ENCODE measurements at regions not wholly inside any gene's neighbourhood (a gene's known extent, or its start where the extent isn't known, plus 50 kb on each side); places are given as distances from the start of the nearest gene placed in this dataset.

DNA sequence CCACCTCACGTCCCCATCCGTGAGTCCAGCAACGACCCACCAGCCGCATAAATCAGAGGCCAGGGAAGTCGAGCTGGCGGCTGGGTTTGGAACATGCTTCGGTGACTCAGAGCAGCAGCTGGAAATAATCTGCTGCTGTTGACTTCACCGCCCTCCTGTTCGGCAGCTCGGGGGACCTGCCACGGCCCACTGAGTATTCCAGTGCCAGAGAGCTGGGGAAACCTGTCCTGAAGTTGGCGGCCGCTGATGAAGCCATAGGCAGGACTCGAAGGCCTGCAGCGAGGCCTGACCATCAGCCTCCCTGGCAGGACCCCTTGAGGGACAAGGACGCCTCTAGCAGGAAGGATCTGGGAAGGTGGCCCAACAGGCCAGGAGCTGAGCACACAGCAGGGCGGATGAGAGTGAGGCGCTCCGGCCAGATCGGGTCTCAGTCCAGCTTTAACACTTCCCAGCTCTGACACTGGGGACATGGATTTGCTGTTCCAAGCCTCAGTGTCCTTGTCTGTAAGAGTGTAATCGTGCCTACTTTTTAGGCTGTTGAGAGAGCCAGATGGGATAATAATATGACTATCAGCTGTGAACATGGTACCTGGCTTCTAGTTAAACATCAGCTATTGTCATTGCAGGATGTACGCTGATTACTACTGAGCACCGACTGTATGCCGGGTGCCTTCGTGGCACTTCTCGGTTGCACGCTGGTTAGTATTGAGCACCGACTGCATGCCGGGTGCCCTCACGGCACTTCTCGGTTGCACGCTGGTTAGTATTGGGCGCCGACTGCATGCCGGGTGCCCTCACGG is 50.4 kb upstream of the CIBAR2 start:
- DNase-seq: no peak

DNA sequence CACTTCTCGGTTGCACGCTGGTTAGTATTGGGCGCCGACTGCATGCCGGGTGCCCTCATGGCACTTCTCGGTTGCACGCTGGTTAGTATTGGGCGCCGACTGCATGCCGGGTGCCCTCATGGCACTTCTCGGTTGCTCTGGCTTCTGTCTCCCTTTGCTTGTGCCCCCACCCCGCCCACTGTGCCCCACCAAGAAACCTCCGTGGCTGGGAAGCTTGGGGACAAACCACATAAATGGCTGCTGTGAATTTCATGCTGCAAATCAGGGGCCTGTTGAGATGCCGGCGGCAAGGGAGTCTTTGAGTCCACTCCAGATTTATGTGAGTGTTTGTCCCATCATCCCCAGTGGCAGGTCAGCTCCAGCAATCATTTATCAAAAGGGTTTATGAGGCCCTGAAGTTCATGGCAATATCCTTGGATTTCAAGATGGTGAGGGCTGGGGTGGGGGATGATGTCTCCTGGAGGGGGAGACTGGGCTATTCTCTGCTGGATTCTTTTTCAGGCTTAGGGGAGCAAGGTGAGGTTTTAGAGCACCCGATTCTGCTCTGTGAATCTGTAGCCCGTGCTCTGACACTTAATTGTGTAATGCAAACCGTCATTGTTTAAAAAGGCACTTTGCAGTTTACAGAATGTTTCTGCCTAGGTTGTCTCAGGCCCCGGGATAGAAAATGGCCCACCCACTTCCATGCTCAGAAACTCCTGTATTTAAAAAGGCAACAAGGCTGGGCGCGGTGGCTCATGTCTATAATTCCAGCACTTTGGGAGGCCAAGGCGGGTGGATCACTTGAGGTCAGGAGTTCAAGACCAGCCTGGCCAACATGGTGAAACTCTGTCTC is 51.2 kb upstream of the CIBAR2 start:
- no peak for DNase-seq

DNA sequence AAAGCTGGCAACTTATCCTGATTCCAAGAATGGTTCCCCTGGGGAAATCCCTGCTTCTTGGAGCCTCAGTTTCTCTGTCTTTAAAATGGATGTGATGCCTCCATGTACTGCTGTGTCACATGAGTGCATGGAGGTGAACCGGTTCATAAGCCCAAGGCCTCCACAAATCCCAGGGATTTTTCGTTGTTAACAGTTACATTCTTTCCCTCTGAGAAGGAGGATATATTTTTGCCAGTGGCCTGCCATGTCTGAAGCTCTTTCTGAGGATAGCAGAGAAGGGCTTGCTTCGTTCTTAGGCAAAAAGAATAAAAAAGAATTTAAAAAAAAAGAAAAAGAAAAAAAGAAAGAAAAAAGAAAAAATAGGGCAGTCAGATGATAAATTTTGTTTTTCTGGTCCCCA is 52.2 kb upstream of the CIBAR2 start:
- DNase-seq: no peak

DNA sequence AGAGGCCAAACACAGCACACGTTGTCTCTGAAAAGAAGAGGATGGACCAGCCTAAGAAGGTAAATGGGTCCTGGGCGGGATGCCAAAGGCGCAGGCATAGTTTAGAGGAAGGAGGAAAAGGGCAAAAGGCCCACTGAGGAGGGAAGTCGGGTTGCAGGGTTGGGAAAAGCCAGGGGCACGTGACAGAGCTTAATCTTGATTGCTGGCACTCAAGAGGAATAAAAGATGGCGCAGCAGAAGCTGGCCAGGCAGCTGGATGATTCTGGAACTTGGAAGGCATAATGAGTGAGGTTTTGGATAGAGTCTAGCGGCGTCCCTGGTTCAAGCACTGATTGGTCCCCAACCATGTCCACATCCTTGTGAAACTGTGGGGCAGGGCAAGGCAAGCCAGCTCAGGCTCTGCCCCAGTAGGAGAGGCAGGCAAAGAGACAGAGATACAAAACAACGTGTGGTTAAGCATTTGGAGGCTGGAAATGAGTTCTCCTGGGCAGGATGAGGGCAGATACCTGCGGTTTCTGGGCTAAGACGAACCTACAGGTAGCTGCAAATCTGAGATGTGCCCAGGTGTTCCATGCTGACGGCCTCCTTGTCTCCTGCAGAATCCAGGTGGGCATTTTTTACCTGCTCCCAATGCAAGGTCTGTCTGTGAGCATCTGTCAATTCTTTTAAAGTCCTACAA is 52.7 kb upstream of the CIBAR2 start:
- peak in 1 of 56 donors; percentile 31 for DNase-seq

DNA sequence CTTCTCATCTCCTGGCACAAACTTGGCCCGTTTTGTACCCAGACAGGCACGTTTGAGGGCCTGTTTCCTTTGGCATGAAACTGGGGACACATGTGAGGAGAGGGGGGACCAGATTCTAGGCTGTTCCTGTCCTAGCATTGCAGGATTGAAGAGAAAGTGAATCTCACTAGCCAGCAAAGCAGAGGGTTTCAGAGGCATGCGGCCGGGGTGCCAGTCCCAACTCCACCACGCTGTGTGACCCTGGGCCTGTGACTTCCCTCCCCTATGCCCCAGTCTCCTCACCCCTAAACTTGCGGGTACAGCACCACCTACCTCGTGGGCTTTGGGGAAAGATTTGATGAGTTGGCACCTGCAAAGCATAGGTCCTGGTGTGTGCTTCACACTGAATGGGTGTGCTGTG is 53.5 kb upstream of the CIBAR2 start:
- DNase-seq: no peak

DNA sequence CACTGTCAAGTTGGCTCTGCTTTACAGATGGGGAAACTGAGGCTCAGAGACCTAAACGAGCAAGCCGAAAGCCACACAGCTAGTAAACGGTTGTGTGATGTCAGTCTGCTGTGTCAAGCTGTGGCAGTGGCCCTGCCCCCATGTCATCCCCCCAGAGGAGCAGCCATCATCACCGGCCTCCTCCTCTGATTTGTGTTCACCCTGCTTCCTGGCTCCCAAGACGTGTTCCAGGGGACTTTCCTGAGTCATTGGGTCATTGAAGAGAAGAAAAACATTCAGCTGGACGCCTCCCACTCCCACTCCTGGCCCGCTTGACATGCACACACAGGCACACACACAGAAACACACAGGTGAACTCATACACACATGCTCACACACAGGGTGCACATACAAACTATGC is 54.0 kb upstream of the CIBAR2 start:
- no peak for DNase-seq

DNA sequence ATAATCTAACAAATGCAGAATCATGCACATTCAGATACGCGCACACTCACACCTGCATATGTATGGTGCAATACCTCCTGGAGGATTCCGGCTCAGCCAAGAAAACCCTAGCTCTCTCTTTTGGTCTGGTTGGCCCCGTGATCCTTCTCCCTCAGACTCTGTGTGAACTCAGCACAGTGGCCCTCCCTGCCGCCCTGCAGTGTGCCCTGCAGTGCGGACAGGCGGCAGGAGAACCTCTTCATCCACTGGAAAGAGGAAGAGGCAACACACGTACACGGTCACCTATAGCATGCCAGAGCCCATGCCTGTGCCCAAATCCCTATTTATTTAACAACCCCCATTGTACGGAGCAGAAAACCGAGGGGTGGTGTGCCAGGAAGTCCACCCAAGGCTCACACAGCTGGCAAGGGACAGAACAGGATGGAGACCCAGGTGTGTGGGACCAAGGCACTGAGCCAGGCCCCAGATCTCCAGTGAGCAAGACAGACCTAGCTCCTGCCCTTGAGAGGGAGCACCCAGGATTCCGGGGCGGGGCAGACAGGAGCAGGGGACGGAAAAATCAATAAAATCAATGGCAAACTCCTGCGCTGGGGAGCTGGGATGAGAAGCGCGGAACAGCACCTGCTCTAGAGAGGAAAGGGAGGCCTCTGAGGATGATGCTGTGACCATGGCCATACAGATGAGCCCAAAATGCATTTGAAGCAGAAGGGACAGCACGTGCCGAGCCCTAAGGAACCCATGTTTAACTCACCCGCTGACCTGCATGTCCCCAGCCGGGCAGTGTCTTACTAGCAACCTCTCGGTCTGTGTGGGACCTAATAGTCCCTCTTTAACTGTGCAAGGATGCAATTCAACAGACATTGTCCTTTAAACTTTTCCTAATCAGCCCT is 54.7 kb upstream of the CIBAR2 start:
- no peak for DNase-seq

DNA sequence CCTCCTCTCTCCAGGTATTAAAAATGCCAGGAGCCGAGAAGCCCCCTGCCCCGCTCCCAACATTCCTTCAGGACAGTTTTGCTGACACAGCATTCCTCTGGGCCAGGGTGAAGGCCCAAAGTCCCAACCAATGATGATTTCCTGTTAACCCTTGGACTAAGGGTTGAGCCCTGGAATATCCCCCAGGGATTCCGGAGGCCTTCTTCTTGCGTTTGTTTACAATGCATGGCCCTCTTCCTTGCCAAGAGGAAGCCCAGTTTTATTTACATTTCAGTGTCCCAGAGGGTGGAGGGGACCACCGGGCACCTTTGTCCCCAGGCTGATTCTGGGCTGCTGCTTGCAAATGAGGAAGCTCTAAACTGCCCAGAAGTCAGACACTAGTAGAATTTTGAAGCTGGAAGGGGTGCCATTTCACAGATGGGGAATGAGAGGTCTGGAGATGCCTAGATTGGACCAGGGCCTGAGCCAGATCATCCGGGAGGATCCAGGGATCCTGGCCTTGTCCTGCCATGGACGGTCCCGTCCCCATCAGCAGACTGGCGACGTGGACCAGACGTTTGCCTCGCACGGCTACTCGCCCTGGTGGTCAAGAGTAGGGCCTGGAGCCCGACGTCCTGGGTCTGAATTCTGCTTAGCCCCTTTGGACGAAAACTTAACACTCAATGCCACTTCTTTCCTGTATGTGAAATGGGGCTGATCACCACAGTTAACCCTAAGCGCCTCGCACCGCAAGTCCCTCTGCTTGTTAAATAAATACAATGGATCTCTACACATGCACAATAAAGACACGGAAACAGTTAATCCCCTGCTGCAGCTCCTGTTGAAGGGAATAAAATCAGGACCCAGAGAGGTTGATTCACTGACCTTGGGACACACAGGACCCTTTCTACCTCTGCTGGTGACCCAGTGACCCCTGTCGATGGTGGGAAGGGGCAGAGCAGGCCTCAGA is 55.6 kb upstream of the CIBAR2 start:
- DNase-seq: no peak

DNA sequence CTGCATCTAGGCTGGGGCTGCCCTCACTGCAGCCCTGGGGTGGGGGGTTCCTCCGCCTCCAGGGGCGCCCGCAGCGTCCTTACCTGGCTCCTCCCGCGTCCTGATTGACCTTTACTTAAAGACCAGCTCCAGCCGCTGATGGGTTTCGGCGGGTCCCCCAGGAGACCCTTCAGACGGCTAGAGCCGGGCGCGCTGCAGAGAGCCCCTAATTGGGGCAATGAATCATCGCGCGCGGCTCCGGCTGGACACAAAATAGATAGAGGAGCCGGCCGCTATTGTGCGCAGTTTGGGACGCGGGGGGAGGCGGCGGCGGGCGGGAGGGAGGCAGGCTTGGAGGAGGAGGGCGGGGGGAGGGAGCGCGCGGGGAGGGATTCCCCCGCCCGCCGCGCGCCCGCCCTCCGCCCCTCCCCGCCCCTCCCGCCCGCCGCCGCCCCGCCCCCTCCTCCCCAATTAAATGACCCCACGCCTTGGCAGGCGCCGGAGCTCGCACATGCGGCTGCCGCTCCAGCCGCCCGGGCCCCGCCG is 56.5 kb upstream of the CIBAR2 start:
- DNase-seq: peak in 10 of 56 donors; percentile 15 to 50 (median 26)

DNA sequence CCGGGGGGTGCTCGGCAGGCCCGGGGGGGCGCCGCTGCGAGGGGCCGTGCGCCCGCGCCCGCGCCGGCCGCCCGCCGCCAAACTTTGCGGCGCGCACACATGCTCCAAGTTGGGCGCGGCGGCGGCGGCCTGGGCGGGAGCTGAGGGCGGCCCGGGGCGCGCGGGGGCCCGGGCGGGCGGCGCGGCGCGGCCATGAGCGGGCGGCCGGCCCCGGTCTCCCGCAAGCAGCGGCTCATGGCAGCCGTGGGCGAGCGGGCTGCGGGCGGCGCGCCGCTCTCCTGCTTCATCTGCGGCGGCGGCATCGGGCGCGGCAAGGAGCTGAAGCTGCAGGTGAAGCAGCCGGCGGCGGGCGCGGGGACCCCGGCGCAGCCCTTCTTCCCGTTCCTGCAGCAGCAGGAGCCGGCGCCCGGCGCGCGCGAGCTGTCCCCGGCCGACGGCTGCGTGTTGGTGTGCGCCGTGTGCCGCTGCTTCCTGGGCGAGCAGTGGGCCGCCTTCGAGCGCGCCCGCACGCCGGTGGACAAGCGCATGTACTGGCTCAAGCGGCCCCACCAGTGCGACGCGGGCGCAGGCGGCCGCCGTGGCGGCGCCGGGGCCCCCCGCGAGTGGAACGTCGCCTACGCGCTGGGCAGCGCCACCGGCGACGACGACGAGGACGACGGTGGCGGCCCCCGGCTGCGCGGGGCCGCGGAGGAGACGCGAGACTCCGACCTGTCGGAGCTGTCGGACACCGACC is 57.2 kb upstream of the CIBAR2 start:
- DNase-seq: peak in 1 of 56 donors; percentile 18

DNA sequence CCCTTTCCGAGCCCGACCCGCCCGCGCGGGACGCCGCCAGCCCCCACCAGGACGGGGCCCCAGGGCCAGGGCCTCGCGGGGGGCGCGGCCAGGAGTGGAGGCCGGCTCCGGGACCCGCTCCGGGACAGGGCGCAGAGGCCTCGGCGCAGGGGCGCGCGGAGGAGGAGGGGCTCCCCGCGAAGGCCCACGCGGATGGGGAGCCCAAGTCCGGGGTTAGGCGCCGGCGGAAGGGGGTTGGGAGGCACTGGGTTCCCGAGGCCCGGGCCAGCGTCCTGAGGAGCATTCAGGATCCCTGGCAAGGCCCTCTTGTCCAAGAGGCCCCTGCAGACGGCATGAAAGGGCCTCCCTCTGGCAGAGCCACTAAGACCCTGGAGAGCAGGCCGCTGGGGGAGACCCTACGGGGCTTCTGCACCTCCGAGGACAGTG is 57.8 kb upstream of the CIBAR2 start:
- no peak for DNase-seq

DNA sequence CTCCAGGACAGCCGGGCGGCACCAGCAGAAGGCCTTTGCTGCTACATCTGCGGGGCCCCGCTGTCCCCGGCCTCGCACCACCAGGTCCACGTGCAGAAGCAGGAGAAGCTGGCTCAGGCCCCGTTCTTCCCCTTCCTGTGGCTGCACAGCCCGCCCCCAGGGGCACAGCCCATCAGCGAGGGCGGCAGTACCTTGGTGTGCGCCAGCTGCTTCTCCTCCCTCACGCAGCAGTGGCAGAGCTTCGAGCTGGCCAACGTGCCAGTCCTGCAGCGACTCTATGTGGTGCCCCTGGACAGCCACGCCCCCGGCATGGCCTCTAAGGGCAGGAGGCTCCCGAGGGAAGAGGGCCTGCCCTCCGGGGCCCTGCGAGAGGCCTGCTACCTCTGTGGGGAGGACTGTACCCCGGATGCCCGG is 58.3 kb upstream of the CIBAR2 start:
- DNase-seq: no peak

DNA sequence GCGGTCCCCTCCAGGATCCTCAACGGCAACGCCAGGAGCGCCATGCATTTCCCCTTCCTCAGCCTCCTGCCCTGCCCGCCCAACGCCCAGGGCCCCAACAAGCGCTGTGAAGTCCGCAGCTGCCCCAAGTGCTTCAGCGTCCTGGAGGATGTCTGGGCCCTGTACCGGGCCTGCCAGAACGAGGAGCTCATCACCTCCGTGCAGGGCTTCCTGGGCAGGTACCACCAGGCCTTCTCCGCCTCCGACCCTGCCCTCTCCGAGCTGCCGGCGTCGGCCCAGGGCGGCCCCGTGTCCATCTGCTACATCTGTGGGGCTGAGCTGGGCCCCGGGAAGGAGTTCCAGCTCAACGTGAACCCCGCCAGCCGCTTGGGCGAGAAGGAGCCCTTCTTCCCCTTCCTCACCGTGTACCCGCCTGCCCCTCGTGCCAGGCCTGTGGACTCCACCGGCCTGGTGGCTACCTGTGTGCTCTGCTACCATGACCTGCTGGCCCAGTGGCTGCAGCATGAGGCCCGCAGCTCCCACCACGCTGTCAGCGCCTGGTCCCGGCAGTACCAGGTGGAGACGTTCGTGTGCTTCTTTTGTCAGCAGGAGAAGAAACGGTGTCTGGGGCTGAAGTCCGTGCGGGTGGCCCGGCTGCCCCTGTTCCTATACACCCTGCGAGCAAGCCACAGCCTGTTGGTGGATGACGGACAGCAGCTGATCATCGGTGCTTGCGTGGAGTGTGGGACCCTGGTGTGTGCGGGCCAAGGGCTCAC is 58.9 kb upstream of the CIBAR2 start:
- no peak for DNase-seq

DNA sequence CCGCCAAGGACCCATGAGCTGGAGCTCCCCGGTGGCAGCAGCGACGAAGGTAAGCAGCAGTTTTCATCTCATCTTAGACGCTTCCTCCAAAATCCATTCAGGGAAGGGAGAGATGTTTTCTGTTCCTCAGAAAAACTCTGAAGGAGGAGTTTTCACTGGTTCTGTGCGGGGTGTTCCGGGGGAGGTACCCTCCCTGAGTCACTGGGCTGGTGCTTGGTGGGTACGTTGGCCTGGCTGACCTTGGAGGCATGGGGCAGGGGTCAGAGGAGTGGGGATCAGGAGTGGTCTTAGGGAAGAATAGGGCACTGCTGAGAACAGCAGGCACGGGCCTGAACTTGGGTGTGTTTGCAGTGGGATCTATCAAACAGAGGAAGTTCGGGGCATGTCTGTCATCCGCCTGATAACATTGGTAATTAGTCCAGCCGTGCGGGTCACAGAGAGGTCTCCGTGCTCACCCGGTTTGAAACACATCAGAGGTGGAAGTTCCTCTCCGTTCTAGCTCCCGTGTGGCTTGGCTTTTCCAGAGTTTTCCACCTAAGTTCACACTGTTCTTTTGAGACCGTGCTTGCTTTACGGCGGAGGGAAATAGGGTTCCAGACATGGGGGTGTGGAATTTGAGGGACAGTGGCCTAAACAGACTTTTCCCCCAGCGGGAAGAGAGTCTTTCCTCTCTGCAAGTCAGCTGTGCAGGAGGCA is 59.6 kb upstream of the CIBAR2 start:
- no peak for DNase-seq

DNA sequence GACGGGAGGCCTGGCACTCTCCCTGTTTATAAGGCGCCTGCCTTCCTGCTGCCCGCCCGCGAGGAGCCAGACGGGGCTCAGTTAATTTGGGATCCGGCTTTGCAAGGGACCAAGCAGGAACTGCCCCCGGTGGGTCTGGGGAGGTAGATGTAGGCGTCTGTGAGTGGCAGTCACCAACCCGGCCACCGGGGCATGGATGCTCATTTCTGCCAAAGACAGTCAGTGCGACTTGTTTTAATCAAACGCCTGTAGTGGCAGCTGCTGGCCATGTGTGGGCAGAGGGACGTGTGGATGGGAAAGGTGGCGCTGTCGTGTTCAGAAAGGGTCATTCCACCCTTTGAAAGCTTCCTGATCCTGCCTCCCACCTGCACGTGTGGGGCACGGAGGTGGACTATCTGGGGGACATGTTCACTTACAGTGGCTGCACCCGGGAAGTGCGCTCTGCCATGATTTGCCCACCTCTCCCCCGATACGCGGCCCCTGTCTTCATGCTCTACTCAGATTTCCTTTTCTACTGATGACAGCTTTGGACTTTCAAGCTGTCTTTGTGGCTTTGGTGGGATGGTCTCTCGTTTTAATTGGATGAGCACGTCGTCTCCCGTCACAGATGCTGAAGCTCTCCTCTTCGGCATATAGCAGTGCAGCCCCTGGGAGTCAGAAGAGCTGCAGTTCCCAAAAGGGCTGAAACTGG is 60.3 kb upstream of the CIBAR2 start:
- DNase-seq: peak in 2 of 56 donors; percentile 22 to 38

DNA sequence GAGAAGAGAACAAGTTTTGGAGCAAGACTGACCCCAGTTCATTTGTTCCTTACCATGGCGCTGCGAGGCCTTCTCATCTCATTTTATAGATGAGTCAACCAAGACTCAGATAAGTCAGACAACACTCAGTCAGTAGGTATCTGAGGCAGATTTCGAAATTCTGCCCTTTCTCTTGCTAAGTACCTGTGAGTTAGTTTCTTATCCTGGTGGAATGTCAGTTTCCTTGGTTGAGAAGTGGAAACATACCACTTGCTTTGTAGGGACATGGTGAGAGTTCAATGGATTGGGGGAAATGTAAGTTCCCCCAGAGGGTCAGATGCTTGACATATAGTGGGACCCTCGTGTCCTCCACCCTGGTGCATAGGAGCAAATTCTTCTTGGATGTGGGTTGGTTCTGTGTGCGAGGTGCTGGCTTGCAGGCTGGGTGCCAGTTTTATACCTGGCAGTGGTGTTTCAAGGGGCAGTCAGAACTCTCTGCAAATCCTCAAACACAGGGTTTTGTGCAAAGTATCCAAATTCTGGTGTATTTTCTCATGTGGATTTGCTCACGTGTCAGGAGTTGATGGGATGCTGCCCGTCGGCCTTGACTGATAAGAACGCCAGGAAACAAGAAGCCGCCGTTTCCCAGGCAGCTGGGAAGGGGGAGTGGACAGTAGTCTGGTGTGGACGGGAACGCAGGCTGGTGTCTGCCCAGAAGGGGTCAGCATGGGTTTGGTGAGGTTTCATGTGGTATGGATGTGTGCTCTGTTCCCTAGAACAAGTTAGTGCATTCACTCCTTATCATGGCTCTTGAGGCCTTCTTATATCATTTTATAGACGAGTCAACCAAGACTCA is 61.1 kb upstream of the CIBAR2 start:
- no peak for DNase-seq

All from amygdala (tissue), 56 donors.